DND-41 (cell line): ENCODE measurements at regions not wholly inside any gene's neighbourhood (a gene's known extent, or its start where the extent isn't known, plus 50 kb on each side); places are given as distances from the start of the nearest gene placed in this dataset.

Experiments
- EZH2 ChIP-seq: IDR thresholded peaks from 3 replicates; pipeline ENCODE4 v1.6.1; 2012; ENCODE audit warnings: borderline replicate concordance, low read depth, mild to moderate bottlenecking, moderate library complexity, low read length, inconsistent platforms; ENCODE audit not compliant: severe bottlenecking
- TF ChIP-seq, protein P1 (sequence below): IDR thresholded peaks from 2 replicates; pipeline ENCODE4 v1.5.1; 2012; ENCODE audit warnings: borderline replicate concordance, low read length, moderate library complexity, mild to moderate bottlenecking; ENCODE audit not compliant: poor library complexity, severe bottlenecking; ENCODE audit errors: extremely low read depth

DNA sequence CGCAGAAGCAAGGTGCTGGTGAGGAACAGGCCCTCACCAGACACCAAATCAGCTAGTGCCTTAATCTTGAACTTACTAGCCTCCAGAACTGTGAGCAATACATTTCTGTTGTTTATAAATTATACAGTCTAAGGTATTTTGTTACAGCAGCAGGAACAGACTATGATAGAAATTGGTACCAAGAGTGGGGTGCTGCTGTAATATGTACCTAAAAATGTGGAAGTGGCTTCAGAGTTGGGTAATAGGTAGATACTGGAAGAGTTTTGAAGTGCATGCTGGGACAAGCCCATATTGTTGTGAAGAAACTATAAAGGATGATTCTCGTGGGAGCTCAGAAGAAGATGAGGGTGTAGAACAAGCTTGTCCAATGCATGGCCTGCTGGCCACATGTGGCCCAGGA is 866.8 kb downstream of the C6orf118 start:
- no peak for TF ChIP-seq EZH2
- TF ChIP-seq, protein P1, sequence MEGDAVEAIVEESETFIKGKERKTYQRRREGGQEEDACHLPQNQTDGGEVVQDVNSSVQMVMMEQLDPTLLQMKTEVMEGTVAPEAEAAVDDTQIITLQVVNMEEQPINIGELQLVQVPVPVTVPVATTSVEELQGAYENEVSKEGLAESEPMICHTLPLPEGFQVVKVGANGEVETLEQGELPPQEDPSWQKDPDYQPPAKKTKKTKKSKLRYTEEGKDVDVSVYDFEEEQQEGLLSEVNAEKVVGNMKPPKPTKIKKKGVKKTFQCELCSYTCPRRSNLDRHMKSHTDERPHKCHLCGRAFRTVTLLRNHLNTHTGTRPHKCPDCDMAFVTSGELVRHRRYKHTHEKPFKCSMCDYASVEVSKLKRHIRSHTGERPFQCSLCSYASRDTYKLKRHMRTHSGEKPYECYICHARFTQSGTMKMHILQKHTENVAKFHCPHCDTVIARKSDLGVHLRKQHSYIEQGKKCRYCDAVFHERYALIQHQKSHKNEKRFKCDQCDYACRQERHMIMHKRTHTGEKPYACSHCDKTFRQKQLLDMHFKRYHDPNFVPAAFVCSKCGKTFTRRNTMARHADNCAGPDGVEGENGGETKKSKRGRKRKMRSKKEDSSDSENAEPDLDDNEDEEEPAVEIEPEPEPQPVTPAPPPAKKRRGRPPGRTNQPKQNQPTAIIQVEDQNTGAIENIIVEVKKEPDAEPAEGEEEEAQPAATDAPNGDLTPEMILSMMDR, result no peak
